Inferior parietal cortex (tissue), 1 donor: ENCODE measurements at regions not wholly inside any gene's neighbourhood (a gene's known extent, or its start where the extent isn't known, plus 50 kb on each side); places are given as distances from the start of the nearest gene placed in this dataset.

Source experiments
- DNase-seq: peaks from one replicate; pipeline ENCODE4 v3.0.0-alpha.2; 2016; ENCODE audit errors: extremely low spot score

DNA sequence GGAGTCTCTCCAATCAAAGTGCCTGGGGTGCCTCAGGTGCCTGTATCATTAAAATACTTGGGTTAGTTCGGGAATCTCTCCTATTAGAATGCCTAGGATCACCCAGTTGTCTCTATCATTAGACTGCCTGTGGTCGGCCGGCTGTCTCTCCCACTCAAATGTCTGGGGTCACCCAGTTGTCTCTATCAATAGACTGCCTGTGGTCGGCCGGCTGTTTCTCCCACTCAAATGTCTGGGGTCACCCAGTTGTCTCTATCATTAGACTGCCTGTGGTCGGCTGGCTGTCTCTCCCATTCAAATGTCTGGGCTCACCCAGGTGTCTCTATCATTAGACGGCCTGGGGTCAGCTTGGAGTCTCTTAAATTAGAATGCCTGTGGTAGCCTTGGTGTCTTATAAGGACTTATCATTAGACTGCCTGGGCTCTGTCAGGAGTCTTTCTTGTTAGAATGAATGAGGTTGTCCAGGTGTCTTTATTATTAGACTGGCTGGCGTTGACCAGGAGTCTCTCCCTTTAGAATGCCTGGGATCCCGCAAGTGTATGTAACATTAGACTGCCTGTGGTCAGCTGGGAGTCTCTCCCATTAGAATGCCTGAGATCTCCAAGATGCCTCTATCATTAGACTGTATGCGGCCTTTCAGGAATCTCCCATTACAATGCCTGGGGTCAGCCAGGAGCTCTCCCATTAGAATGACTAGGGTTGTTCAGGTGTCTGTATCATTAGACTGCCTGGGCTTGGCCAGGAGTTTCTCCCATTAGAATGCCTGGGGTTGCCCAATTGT lies 1555.5 kb downstream of the UQCRFS1 start:
- DNase-seq, result no peak

- DNase-seq, result no peak
Observed at GRCh38 chr19:27654266-27654990, 1558.5 kb downstream of the UQCRFS1 start.

- no peak for DNase-seq
Observed at GRCh38 chr19:27652796-27653195, 1560.2 kb downstream of the UQCRFS1 start.

DNA sequence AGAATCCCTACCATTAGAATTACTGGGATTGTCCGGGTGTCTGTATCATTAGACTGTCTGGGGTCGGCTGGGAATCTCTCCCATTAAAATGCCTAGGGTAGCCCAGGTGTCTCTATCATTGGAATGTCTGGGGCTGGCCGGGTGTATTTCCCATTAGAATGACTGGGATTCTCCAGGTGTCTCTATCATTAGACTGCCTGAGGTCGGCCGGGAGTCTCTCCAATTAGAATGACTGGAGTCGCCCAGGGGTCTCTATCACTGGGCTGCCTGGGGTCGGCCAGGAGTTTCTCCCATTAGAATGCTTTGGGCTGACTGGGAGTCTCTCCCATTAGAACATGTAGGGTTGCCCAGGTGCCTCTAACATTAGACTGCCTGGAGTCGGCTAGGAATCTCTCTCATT lies 1560.7 kb downstream of the UQCRFS1 start:
- DNase-seq, result no peak

DNA sequence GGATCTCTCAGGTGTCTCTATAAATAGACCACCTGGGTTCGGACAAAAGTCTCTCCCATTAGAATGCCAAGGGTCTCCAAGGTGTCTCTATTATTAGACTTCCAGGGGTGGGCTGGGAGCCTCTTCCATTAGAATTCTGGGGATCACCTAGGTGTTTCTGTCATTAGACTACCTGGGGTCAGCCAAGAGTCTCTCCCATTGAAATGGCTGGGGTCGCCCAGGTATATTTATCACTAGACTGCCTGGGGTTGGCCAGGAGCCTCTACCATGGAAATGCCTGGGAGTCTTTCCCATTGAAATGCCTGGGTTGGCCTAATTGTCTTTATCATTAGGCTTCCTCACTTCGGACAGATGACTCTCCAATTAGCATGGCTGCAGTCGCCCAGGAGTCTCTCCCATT lies 1565.5 kb downstream of the UQCRFS1 start:
- no peak for DNase-seq

GRCh38 chr19:27635401-27635800 lies 1577.5 kb downstream of the UQCRFS1 start:
- no peak for DNase-seq

GRCh38 chr19:27618006-27618405 lies 1594.9 kb downstream of the UQCRFS1 start:
- no peak for DNase-seq

DNA sequence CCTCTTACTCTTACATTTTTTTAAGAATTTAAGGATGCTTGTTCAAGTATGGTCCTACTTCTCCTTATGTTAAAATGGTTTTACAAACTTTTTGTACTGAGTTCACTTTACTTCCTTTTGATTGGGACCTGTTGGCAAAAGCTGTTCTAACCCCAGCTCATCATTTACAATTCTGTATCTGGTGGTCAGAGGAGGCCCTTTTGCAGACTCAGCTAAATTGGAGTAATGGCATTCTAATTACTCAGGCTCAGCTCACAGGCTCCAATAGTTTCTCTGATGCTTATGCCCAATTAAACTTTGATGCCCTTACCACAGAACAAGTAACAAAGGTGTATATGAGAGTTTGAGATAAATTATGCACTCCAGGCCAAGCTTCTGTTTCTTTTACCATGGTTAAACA lies 1632.0 kb downstream of the UQCRFS1 start:
- DNase-seq, result no peak
